CD4-positive, alpha-beta T cell treated with Interleukin-15 for 1 hour (primary cell): ENCODE measurements at regions not wholly inside any gene's neighbourhood (a gene's known extent, or its start where the extent isn't known, plus 50 kb on each side); places are given as distances from the start of the nearest gene placed in this dataset.
"Not testable (repeated sequence)": the region's sequence is repeated elsewhere in the genome, so short reads cannot be mapped to it uniquely, and the experiment has no call there.

Experiments
- DNase-seq: peaks from one replicate; pipeline ENCODE4 v3.0.0-alpha.2; 2020

DNA sequence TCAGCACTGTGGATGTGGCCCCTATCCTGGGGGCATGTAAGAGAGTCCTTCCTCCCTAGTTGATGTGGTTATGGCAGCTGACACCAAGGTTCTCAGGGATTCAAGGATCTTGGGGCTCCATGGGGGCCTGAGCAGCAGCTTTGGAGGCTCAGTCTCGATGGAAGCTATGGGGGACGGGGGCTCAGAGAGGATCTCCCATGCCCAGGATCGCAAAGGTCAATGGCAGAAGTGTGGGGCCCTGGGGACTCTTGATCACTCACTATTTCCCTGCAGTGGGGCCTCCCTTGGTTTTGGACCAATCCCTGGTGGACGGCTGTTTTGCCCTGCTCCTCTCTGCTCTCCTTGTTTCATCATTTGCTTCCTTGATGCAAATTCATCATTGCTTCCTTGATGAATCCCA, 885.9 kb downstream of the CDH8 start:
- DNase-seq: no peak

DNA sequence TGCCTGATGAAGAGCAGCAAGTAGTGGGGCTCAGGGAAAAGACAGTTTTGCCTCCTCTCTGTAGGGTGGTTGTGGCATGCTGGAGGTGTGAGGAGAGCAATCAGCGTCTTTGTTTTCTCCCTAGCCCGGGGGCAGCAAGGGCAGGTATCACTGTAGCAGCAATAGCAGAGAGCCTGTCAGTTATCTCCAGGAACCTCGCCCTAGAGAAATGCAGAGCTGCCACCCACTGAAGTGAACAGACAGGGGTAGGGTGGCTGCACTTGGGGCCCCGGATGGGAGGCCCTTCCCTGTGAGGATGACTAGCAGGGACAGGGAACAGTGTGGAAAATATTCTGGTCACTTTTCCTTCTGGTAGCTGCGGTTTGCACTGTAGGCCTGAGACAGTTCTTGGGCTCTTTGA, 886.5 kb downstream of the CDH8 start:
- DNase-seq: no peak

DNA sequence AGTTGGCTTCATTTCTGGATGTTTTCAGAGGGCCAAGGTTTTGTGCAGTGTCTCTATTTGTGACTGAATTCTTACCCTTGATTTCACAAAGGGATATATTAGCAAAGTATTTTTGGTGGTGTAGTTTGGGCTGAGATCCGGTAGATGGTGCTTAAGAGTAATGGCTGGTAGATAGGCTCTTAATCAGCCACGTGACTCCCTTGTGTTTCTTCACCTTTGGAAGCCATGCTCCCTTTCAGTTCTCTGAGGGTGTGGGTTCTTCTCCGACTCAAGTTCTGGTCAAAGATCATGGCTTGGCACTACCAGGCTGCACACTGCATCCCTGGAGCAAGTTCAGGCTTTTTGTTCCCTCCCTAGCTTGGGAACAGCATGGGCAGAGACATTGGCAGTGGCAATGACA, 887.3 kb downstream of the CDH8 start:
- DNase-seq: no peak

DNA sequence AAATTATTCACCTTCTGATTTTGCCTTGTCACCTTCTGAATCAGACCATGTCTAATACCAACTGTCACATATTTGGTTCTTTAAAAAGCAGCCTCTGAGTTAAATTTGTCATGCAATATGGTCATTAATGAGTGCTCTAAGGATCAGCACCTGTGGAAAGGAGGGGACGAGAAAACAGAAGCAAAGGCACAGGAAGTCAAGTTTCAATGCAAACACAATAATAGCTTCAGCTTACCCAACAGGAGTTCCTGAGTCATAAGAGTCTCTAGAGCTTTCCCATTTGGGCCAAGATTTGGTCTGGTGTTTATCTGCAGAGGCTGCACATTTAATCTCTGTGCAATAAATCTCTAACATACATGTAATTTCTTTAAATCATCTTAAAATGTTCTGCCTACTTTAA, 889.8 kb downstream of the CDH8 start:
- DNase-seq: no peak

DNA sequence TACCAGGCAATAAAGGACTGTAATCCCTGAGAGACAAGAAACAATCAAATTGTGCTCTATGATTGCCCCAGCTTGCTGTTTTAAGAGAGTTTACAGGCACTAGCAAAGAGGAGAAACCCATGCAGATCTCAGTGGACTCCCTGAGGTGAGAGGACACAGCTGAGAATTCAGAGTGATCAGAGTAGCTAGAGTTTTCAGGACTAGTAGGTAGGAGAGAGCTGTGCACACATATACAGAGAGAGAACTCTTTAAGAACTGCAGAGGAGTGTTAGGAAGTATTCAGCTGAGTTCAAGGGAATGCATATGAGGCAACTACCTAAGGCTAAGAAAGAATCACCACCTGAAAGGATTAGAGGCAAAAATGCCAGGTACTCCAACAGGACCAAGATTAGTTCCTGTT, 904.8 kb downstream of the CDH8 start:
- no peak for DNase-seq

DNA sequence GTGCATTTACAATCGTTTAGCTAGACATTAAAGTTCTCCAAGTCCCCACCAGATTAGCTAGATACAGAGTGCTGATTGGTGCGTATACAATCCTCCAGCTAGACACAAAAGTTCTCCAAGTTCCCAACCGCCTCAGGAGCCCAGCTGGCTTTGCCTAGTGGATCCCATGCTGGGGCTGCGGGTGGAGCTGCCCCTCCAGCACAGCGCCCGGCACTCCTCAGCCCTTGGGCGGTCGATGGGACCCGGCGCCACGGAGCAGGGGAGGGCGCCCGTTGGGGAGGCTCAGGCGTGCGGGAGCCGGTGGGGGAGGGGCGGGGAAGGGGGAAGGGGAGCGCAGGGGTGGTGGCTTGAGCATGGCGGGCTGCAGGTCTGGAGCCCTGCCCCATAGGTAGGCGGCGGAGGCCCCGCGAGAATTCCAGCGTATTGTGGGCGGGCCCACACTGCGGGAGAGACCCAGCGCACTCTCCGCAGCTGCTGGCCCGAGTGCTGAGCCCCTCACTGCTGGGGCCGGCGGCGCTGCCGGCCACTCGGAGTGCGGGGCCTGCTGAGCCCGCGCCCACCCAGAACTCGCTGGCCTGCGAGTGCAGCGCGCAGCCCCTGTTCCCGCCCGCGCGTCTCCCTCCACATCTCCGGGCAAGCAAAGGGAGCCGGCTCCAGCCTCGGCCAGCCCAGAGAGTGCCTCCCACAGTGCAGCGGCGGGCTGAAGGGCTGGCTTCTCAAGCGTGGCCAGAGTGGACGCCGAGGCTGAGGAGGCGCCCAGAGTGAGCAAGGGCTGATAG, 907.5 kb downstream of the CDH8 start:
- DNase-seq: no peak

DNA sequence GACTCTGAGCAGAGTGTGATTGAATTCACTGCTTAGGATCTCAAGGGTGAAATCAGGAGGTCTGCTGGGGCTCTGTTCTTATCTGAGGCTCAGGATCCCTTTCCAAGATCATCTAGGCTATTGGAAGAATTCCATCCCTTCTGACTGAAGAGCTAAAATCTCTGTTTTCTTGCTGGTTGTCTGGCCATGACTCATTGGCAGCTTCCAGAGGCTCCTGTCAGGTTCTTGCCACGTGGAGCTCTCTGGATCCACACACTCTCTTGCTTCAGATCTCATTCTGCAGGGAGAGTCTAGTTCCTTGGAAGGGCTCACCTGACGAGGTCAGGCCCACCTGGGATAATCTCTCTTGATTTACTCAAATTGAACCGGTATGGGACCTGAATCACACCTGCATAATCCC, 930.7 kb downstream of the CDH8 start:
- no peak for DNase-seq

DNA sequence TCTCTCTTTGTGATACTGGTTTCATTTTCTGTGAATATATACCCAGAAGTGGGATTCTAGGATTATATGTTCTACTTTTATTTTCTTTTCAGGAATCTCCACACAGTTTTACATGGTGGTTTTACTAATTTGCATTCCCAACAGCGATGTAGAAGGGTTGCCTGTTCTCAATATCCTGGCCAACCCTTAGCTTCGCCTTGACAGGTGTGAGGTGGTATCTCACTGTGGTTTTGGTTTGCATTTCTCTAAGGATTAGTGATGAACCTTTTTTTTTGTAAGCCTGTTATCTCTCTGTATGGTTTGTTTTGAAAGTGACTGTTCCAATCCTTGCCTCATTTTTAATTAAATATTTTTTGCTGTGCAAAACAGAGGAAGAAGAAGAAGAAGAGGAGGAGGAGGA, 937.7 kb downstream of the CDH8 start:
- DNase-seq: no peak

DNA sequence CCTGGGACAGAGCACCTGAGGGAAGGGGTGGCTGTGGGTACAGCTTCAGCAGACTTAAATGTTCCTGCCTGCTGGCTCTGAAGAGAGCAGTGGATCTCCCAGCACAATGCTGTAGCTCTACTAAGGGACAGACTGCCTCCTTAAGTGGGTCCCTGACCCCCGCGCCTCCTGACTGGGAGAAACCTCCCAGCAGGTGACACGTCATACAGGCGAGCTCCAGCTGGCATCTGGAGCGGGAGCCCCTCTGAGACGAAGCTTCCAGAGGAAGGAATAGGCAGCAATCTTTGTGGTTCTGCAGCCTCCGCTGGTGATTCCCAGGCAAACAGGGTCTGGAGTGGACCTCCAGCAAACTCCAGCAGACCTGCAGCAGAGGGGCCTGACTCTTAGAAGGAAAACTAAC, 944.9 kb downstream of the CDH8 start:
- DNase-seq: not testable (repeated sequence)

DNA sequence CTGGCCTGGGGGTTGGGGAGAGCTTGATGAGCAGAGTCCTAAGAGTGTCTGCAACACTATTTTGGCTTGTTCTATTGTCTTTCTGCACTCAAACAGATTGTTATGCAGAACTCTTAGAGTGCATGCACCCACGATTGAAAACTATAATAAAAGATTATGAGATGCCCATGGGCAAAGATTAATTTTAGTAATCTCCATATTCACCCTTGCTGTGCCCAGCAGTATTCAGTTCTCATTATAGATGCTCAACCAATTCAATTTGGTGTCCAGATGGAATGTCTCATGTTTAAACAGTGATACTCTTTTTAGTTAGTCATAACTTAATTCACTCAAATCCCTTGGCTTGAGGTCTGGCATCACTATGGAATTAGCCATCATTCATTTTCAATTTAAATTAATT, 952.5 kb downstream of the CDH8 start:
- DNase-seq: no peak

DNA sequence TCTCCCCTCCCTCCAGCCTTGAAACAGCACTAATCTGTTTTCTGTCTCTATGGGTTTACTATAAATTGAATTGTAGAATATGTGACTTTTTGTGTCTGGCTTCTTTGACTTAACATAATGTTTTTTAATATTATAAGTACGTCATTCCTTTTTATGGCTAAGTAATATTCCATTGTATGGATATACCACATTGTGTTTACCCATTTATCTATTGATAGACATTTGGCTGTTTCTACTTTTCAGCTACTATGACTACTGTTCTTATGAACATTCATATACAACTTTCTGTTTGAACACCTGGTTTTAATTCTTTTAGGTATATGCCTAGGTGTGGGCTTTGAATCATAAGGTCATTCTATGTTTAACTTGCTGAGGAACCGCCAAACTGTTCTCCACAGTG, 961.9 kb downstream of the CDH8 start:
- DNase-seq: no peak

DNA sequence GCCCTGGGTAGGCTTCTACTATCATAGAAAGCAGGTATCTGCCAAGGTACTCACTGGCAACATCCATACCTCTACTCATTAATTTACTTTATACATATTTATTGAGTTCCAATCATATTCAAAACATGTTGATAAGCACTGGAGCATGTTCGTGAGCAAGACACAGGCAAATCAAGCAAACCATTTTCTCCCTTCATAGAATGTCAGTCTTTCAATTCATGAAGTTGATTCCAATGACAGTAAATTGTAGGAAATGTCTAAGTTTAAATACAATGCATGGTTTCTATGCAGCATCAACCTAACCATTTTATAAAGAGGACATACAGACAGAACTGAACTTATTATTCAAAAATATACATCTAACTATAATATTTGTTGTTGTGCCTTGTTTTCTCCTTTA, 978.6 kb downstream of the CDH8 start:
- no peak for DNase-seq

DNA sequence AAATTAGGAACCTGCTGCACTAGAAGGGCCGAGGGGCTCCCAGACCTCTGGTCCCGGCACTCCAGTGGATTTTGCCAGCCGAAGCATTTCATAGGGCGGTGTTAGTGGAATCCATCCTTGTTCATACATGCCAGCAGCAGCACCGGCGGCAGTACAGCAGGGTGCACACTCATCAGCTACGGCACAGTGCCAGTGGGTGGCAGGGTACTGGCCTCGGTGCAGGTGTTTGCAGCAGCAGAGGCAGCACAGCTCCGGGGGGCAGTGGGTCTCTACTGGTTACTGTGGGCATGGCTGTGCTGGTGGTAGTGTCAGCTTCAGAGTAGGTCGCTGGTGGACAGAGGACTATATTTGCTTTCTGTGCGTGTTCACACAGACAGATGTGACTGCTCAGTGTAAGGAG, 985.7 kb downstream of the CDH8 start:
- DNase-seq: no peak

DNA sequence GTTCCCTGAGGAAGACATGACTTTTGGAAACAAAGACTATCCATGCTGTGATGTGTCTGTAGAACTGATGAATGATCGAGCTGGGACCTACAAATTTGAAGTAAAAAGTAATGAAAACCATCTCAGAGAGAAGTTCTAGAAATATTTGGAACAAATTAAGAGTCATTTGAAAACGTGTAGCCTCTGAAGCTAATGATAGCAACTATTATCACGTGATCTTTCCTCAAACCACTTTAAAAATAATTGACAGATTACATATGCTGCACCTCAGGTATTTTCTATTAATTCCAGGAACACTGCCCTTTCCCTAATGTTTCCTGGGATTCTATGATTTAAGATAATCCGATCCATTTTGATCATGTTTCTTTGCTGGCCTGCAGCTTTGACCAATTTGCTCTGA, 990.3 kb downstream of the CDH8 start:
- no peak for DNase-seq

DNA sequence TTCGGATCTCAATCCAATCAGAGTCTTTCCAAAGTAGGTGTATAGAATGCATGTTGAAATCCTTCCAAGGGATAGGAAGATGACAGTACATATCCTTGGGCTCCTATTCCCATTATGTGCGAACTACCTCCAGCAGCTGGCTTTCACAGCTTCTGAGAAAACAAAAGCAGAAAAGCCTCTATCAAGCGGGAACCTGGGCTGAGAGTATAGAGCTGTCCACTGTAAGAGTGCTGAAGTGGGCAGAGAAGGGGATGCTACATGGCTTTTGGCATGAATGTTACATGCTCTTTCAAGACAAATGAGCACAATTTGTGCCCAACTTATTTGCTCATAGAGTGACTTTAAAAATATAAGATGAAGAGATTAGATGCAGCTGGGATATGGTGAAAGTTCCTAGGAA, 993.5 kb downstream of the CDH8 start:
- DNase-seq: no peak

DNA sequence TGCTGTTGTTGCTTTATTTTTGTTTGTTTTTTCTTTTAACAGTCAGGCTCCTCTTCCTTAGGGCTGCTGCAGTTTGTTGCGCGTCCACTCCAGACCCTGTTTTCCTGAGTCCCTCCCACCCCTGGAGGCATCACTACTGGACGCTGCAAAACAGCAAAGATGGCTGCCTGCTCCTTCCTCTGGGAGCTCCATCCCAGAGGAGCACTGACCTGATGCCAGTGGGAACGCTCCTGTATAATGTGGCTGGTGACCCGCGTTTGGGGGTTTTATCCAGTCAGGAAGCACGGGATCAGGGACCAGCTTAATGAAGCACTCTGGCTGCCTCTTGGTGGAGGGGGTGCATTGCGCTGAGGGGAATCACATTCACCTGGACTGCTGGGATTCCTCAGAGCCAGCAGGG, 1005.6 kb downstream of the CDH8 start:
- no peak for DNase-seq

DNA sequence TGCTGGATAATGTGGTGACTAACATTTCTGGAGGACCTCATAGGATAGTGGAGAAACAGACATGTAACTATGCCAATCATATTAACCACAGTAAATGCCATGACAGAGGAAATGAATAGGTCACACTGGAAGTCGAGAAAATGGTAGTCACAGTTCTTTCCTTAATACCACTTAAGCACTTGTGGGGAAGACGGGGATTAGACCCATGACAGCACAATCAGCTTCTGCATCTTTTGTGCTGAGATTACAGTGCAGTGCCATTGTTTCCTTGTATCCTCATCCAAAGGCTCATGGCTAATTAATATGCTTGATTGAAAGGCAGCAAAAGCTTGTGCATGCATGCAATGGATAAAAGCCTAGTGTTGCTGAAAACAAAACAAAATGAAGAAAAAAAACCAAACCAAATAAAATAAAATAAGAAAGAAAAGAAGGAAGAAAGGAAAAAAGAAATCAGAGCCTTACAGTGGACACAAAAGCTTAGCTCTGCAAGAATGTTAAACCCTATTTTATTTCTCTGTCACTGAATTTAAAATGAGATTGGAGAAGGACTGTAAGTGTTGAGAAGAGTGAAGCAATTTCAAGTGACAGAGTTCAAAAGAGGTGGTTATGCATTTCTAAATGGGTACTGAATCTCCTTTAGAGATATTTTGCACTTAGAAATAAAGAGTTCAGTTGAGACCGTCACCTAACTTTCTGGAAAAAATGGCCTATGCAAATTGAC, 1011.9 kb downstream of the CDH8 start:
- DNase-seq: no peak

DNA sequence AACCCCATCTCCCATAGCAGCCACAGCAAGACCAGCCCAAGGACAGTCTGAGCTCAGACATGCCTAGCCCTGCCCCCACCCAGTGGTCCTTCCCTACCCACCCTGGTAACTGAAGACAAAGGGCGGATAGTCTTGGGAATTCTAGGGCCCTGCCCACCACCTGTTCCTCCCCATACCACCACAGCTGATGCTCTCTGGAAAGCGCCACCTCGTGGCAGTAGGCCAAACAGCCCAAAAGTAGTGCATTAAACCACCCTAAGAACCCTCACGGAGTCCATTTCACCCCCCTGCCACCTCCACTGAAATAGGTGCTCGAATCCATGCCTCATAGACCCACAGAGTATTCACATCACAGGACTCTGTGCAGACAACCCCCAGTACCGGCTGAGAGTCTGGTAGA, 1021.4 kb downstream of the CDH8 start:
- DNase-seq: no peak

DNA sequence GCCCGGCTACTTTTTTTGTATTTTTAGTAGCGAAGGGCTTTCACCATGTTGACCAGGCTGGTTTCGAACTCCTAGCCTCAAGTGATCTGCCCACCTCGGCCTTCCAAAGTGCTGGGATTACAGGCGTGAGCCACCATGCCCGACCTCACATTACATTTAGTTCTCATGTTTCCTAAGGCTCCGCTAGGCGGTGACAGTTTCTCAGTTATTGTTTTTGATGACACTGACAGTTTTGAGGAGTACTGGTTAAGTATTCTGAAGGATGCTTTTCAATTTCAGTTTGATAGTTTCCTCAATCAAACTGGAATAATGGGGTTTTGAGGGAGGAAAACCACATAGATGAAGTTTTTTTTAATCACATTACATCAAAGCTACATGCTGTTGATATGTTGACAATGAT, 1028.5 kb downstream of the CDH8 start:
- no peak for DNase-seq

DNA sequence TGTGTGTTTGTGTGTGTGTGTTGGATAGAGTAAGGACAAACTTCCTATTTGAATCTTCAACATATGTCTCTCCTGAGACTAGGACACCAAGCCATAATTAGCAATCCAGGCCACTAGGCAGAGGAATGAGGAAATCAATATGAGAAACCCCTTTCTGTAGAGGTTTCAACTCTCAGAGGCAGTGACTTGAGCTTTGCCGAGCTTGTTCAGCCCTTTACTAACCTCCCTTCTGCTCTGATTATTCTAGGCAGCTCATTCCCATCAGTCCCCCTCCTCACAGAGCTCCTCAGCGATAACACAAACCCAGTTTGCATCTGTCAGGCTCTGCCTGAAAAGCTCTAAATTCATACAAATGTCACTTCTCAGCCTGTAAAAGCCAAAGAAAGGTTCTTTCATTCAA, 1030.3 kb downstream of the CDH8 start:
- DNase-seq: no peak

DNA sequence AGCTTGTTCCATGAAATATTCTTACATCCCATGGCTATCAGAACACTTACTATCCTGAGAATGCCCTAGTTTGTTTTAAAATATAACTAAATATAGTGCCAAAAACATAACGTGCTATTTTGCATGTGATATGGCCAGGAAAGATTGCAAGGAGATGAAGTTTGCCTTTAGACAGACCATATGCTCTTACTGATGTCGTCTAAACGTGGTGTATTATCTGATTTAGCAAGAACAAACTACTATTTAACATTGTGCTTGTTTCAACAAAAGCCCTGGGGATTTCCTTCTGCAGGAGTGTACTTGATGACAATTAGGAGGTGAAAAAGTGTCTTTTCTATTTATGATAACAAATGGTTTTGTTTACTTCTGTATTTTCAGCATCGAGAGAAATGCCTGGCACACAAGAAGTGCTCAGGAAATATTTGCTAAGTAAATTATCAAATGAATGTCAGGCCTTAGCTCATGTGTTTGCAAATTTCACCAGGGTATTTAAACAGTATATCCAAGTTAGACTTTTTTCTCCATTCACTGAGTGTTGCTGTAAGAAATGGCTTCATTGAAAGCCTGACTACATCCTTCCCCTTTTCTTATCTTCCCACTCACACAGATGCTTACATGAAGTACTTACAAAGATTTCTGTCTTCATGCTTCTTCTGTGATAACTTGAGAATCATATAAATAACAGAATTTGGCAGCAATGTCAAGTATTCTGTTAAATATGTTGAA, 1033.6 kb downstream of the CDH8 start:
- DNase-seq: no peak

DNA sequence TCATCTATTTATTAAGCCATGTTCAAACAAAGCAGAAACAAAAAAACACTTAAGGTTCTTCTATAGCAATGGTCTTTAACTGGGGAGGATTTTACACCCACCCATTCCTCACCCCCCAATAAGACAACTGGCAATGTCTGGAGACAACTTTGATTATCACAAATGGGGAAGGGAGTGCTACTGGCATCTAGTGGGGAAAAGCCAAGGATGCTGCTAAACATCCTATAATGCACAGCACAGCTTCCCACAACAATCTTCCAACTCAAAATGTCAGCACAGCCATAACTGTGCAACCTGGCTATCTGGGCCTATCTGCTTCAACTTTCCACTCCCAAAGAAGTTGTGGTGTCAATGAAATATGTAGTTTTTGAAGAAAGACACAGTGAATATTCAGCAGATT, 1044.4 kb downstream of the CDH8 start:
- DNase-seq: no peak

DNA sequence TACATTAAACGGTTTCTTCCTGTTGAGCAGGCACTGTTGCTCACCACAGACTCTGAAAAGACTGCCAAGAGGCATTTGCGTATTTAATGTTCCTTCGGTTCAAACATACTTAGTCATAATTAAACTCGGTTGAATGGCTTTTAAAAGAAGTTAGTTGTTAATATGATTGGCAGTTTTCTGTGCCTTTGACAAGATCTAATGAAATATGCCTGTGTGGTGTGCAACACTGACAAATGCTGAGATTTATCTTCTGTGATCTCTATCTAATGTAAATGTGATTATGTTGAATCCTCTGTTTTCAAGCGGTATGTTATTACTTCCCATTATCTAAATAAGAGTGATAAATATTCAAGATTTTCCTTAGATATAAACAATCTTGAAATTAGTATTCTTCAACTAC, 1046.6 kb downstream of the CDH8 start:
- no peak for DNase-seq

DNA sequence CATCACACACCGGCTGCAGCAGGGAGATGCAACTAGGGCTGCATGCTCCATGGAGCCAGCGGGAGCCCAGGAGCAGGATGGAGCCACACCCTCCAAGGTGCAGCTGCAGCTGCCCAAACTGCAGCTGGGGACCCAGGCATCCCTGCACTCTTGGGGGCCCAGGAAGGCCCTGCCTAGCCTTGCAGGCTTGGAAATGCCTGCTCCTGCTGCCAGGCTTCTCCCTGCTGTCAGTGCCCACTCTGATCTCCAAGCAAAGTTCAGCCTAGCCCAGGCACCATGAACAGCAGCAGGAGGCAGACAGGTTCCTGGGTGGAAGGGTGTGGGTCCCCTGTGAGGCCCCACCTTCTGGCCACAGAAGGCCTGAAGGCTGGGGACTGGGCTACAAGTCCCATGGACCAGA, 1057.1 kb downstream of the CDH8 start:
- DNase-seq: no peak
